ENCODE measurements at regions not wholly inside any gene's neighbourhood (a gene's known extent, or its start where the extent isn't known, plus 50 kb on each side); places are given as distances from the start of the nearest gene placed in this dataset.

DNA sequence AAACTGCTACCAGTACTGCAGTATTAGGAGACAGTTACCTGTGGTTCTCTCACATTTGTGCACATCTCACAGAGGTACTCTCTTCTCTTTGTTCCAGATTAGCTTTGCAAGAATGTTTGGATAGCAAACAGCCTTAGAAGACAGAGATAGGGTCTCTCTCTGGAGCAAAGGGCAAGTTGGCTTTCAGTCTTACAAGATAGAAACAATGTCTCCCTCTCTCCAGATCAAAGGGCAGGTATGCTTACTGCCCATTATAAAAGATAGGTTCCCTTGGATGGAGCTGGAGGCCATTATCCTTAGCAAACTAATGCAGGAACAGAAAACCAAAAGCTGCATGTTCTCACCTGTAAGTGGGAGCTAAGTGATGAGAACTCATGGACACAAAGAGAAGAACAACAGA, 50.2 kb upstream of the KIT start:
- dilution Hi-C loops (cut with HindIII; ENCODE audit: low sequenced_read_pairs, unreplicated experiment) = no loop called here
- no peaks in the 10 kb centered on the region for H3K79me1 ChIP-seq (ENCODE audit: low read depth in 1 of 2, low read length in 2 of 2)
- ATAC-seq (ENCODE audit: low read depth) (no peak), DNase-seq (no peak)
- intact Hi-C loops (cut with micrococcal nuclease) = no loop called here
- H2BK120ac ChIP-seq (ENCODE audit: low read depth, low read length) = no peak overlapping the region
- no peak overlapping the region for H3K9ac ChIP-seq (ENCODE audit: low read depth, low read length)
- no peak overlapping the region for H2AK5ac ChIP-seq (ENCODE audit: low read depth, low read length)
- H3K27ac ChIP-seq (ENCODE audit: insufficient read depth, low read length) = no peak overlapping the region
- H2AK9ac ChIP-seq (replicated peaks; ENCODE audit: low read depth, low read length, poor library complexity) = no peak overlapping the region
- H4K20me1 ChIP-seq (ENCODE audit: insufficient read depth, low read length) = no peaks in the 10 kb centered on the region
- BruUV-seq (replicated peaks) = no TSS peak
- peaks cover 2% of the 10 kb centered on the region for H3K27me3 ChIP-seq (ENCODE audit: control insufficient read depth, insufficient read depth, low read length)
- no peak overlapping the region for H2BK20ac ChIP-seq (ENCODE audit: low read depth, low read length)
- in situ Hi-C loops (cut with MboI; ENCODE audit: low sequenced_read_pairs) = no loop called here
- H3K18ac ChIP-seq (ENCODE audit: low read depth, low read length) = no peak overlapping the region
- no peaks in the 10 kb centered on the region for H3K9me1 ChIP-seq (ENCODE audit: insufficient read depth, low read length)
- no peak overlapping the region for H3K4ac ChIP-seq (ENCODE audit: low read depth, low read length)
- H4K8ac ChIP-seq (ENCODE audit: low read depth in 2 of 2, low read length in 2 of 2) = no peak overlapping the region
- no peak overlapping the region for H3K4me3 ChIP-seq (ENCODE audit: insufficient read depth, low read depth, low read length)
- no peak overlapping the region for H3K56ac ChIP-seq (ENCODE audit: extremely low read depth, insufficient read depth, low read length)
- no peaks in the 10 kb centered on the region for H3K9me3 ChIP-seq (ENCODE audit: control insufficient read depth, insufficient read depth, low read length)
- no peaks in the 10 kb centered on the region for H3K36me3 ChIP-seq (ENCODE audit: control insufficient read depth, insufficient read depth, low read length)
- no peak overlapping the region for H2BK5ac ChIP-seq (ENCODE audit: low read depth, low read length, poor library complexity, severe bottlenecking)
- CTCF ChIA-PET = no interaction called here
- H4K5ac ChIP-seq (ENCODE audit: low read depth, low read length) = no peak overlapping the region
- no peak overlapping the region for H3K14ac ChIP-seq (replicated peaks; ENCODE audit: low read depth, low read length)
- POLR2A ChIA-PET (ENCODE audit: unreplicated experiment) = no interaction called here
- no peak overlapping the region for H3K4me2 ChIP-seq (ENCODE audit: low read depth, low read length)
- H3K23ac ChIP-seq (ENCODE audit: low read depth, low read length) = no peak overlapping the region
- no peak overlapping the region for H4K91ac ChIP-seq (ENCODE audit: insufficient read depth, low read depth, low read length)
- TF ChIP-seq, protein P1, sequence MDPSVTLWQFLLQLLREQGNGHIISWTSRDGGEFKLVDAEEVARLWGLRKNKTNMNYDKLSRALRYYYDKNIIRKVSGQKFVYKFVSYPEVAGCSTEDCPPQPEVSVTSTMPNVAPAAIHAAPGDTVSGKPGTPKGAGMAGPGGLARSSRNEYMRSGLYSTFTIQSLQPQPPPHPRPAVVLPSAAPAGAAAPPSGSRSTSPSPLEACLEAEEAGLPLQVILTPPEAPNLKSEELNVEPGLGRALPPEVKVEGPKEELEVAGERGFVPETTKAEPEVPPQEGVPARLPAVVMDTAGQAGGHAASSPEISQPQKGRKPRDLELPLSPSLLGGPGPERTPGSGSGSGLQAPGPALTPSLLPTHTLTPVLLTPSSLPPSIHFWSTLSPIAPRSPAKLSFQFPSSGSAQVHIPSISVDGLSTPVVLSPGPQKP (IDR thresholded peaks at IDR 0.05; ENCODE audit: borderline replicate concordance, low read depth, low read length) = no peak
- no peak for TF ChIP-seq MAZ (IDR thresholded peaks at IDR 0.05; ENCODE audit: borderline replicate concordance, low read depth, low read length)
- no peak for TF ChIP-seq MAFK (IDR thresholded peaks at IDR 0.05; ENCODE audit: low read depth, low read length)
- TF ChIP-seq, protein P2, sequence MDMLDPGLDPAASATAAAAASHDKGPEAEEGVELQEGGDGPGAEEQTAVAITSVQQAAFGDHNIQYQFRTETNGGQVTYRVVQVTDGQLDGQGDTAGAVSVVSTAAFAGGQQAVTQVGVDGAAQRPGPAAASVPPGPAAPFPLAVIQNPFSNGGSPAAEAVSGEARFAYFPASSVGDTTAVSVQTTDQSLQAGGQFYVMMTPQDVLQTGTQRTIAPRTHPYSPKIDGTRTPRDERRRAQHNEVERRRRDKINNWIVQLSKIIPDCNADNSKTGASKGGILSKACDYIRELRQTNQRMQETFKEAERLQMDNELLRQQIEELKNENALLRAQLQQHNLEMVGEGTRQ (IDR thresholded peaks at IDR 0.05; ENCODE audit: low read depth, low read length) = no peak
- TF ChIP-seq POLR2A (IDR thresholded peaks at IDR 0.05; ENCODE audit: low read depth, low read length) = no peak
- no peak for TF ChIP-seq NFE2L2 (IDR thresholded peaks at IDR 0.05; ENCODE audit: low read depth, low read length)
- TF ChIP-seq FOS (IDR thresholded peaks at IDR 0.05; ENCODE audit: low read depth, low read length) = no peak
- no peak overlapping the region for H2AFZ ChIP-seq (replicated peaks; ENCODE audit: low read length, poor library complexity)
- no peaks in the 10 kb centered on the region for H3K4me1 ChIP-seq (ENCODE audit: control insufficient read depth, insufficient read depth, low read length)
- H2BK15ac ChIP-seq (ENCODE audit: low read depth, low read length) = no peak overlapping the region

Data from IMR-90 (cell line).